A204.1 (cell line): ENCODE measurements at regions not wholly inside any gene's neighbourhood (a gene's known extent, or its start where the extent isn't known, plus 50 kb on each side); places are given as distances from the start of the nearest gene placed in this dataset.

Experiments used
- FAIRE-seq: peaks from 2 replicates; lab custom pipeline; 2012; peaks lifted over from hg19 to GRCh38; lab: Jason Lieb, UNC

- FAIRE-seq = no peak
Observed at GRCh38 chr18:75530566-75531211, 103.2 kb upstream of the SMIM21 start.

DNA sequence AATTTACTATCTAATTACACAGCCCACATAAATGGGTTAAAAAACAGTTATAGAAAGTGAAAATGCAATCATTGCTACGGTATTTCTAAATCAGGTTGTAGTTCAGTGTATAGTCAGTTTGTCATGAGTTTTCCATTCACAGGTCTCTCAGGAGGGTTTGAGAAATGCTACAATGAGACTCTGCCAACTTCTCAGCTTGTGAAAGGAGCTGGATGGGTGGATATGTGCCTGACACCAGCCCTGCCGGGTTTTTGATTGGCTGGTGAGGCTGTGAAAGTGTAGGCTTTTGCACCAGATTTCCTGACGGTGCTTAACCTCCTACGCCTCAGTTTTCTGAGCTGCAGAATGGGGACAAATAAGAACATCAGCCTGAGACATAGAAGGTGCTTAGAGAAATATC is 102.6 kb upstream of the SMIM21 start:
- FAIRE-seq = no peak

DNA sequence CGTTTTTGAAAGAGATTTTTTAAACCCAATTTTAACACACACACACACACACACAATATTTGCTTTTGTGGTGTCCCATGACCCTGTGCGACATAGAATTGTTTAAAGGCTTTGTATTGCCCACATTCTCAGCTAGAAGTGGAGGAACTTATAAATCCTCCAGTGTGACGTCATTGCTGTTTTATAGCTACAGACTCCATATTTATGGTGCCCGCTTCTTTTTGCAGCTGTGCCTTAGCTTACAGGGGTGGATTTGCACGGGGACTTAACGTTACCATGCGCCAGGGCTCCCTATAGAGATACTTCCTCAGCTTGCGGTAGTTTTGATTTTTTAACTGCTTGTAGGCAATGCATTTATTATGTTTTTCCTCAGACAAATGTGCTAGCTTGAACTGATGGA is 101.9 kb upstream of the SMIM21 start:
- FAIRE-seq = no peak

- no peak for FAIRE-seq
Observed at GRCh38 chr18:75527848-75528685, 100.6 kb upstream of the SMIM21 start.

GRCh38 chr18:75526038-75526437 is 98.5 kb upstream of the SMIM21 start:
- FAIRE-seq = no peak

- no peak for FAIRE-seq
Observed at GRCh38 chr18:75525331-75525730, 97.8 kb upstream of the SMIM21 start.

GRCh38 chr18:75524841-75525240 is 97.3 kb upstream of the SMIM21 start:
- no peak for FAIRE-seq

- FAIRE-seq = no peak
Observed at GRCh38 chr18:75524181-75524580, 96.7 kb upstream of the SMIM21 start.

DNA sequence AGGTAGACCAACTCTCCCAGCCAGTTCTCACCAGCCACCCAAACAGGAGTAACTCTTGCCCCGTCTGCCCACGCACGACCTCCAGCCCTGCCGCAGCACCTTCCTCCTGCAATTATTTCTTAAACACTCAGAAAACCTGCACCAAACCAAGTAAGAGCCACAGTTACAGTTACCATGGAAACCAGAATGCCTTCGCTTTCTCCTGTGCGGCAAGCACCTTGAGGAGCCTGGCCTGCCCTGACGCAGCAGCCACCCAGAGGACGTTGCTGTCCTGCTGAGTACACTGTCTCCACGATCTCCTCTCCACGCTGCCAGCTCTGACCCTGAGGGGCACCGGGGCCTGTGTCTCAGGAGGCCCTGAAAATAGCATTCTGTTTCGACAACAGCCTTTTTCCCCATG is 94.3 kb upstream of the SMIM21 start:
- no peak for FAIRE-seq

DNA sequence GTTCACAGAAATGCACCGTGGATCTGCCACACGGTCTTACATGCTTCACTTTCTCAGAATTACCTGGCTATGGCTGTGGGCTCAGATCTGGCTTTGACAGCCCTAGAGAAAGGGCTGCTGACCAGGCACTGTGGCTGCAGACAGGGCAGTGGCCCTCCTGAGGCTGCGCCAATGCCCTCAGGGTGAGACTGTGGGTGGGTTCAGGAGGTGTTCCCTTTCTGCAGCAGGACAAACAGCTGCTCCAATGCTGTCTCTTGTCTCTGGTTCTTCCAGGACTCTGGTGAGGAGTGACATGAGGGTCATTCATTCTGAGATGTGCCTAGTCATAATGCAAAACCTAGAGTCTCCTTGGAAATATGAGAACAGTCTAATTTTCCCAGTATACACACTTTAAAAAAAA is 90.5 kb upstream of the SMIM21 start:
- no peak for FAIRE-seq

DNA sequence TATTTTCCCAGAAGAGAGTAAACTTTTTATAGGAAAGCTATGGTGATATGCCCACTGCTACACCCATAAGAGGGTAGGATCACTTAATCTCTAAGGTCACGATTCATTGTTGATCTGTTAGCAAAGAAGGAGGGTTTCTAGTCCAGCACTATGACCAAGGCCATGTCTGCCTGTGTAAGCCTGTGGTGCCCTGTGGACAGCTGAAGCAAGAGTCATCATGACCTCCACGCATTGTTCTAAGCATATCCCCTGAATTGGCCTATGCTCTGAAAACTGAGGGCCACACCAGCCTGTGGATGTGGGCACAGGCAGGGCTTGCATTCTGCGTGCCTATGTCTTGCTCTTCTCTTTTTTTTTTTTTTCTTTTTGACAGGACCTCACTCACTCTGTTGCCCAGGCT is 89.8 kb upstream of the SMIM21 start:
- no peak for FAIRE-seq

- FAIRE-seq = no peak
Observed at GRCh38 chr18:75507636-75508035, 80.1 kb upstream of the SMIM21 start.

GRCh38 chr18:75506913-75507312 is 79.4 kb upstream of the SMIM21 start:
- FAIRE-seq = no peak

DNA sequence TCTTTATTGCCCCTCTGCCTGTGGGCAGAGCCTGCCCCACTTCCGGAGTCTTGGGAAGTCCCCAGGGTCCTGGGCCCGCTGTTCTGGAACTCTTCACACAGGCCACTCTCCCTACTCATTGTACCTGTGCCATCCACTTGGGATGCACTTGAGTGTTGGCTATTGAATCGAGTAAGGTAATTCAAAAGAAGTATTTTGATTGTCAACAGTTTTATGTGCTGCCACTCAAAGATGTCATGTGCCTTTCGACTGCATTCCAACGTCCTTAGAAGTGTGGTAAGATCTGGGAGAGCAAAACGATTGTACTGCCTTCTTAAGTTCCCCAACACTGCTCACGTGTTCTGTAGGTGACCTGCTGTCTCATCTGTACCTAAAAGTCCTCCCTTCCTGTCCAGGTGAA is 77.0 kb upstream of the SMIM21 start:
- no peak for FAIRE-seq

DNA sequence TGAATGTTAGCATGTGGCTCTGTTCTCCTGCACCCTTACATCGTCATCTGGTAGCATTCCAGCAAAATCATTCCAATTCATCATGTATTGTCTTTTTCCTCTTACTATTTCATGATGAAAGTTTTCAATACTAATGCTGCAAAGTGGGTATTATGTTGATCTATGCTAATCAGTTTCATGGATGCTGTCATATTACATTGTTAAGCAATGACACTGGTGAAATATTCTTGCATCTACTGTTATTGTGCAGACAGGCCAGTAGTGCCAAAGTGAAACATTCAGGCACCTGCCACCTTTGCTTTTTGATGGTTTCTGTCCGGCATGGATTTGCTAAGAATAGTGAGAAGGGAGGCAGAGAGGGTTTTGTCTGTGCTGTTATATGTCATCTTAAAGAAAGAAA is 76.1 kb upstream of the SMIM21 start:
- FAIRE-seq = no peak

DNA sequence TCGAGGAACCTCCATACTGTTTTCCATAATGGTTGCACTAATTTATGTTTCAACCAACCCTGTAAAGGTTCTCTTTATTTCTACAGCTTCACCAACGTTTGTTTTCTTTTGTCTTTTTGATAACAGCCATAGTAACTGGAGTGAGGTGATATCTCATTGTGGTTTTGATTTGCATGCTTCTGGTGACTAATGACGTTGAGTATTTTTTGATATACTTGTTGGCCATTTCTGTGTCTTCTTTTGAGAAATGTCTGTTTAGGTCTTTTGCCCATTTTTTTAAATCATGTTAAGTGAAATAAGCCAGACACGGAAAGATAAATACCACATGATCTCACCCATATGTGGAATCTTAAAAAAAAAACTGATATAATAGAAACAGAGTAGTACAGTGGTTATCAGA is 74.8 kb upstream of the SMIM21 start:
- no peak for FAIRE-seq

- FAIRE-seq = no peak
Observed at GRCh38 chr18:75500545-75500944, 73.0 kb upstream of the SMIM21 start.

GRCh38 chr18:75497576-75498235 is 70.2 kb upstream of the SMIM21 start:
- no peak for FAIRE-seq

GRCh38 chr18:75496151-75496550 is 68.6 kb upstream of the SMIM21 start:
- no peak for FAIRE-seq

- FAIRE-seq = no peak
Observed at GRCh38 chr18:75492852-75493251, 65.3 kb upstream of the SMIM21 start.

DNA sequence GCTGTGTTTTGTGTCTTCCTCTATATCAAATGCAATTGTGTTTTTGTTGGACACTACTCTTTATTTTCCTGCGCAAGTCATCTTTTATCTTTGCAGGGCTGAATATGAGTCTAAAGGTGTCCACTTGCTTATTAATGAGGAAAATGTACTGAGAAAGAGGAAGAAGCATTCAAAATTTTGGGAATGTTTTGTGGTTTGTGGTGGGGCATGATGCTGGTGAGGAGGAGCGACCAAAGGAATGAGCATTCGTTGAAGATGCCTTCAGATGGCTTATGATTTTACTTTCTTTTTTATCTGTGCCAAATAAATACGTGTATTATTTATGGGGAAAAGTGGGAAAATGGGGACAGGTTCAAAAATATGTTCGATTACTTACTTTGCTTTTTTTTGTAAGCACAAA is 63.9 kb upstream of the SMIM21 start:
- FAIRE-seq = no peak

DNA sequence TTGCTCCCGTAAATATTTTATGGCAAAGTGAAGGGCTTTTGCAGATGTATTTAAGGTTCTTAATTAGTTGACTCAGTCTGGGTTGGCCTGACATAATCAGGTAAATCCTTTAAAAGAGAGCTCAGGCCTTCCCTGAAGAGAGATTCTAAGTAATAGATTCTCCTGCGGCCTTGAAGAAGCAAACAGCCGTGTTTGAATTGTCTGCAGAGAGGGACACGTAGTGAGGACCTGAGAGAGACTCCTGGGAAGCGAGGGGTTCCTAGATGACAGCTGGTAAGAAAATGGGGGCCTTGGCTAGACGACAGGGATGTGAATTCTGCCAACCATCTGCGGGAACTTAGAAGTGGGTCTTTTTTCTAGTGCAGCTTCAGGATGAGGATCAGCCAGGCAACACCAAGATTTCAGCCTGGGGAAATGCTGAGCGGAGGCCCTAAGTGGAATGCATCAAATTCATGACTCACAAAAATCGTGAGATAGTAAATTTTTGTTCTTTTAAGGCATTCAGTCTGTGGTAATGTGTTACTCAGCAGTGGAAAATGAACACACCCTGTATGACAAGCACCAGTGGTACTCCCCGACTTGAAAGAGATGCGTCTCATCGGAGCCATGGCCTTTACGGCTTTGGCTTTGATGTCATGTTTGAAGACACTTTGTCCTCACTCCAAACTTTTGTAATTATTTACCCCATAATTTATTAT is 62.1 kb upstream of the SMIM21 start:
- no peak for FAIRE-seq

GRCh38 chr18:75483662-75484061 is 56.2 kb upstream of the SMIM21 start:
- no peak for FAIRE-seq
